ENCODE measurements at regions not wholly inside any gene's neighbourhood (a gene's known extent, or its start where the extent isn't known, plus 50 kb on each side); places are given as distances from the start of the nearest gene placed in this dataset.

GRCh38 chr2:185265747-185266146, 472.9 kb upstream of the FSIP2 start:
- H4K5ac ChIP-seq (ENCODE audit: insufficient read length, low read depth, low read length): no peak overlapping the region
- H3K4ac ChIP-seq (ENCODE audit: low read depth, low read length): no peak overlapping the region
- H3K56ac ChIP-seq (ENCODE audit: insufficient read length, low read depth, low read length): no peak overlapping the region
- no peaks in the 10 kb centered on the region for H3K27me3 ChIP-seq (ENCODE audit: insufficient read depth, low read length)
- no peak overlapping the region for H4K8ac ChIP-seq (replicated peaks; ENCODE audit: insufficient read length, low read depth, low read length)
- Mint-ChIP-seq H3K36me3 (ENCODE audit: insufficient read depth in 1 of 3, low read depth in 3 of 3) (peaks cover 0 to 17% (median 11%) of the 10 kb centered on the region in 3 experiments; a peak in 5 of 7 replicates), H3K9me3 (peaks cover 9 to 16% of the 10 kb centered on the region in 2 experiments), H3K4me1 (peaks cover 11 to 17% of the 10 kb centered on the region in 2 experiments), H3K27ac (peak overlapping the region in 1 of 3 experiments; percentile 50; a peak in 1 of 7 replicates), H3K27me3 (ENCODE audit: low read depth) (no peaks in the 10 kb centered on the region), H3K4me3 (no peak overlapping the region)
- H3K23me2 ChIP-seq (ENCODE audit: insufficient read length, low read depth, low read length, poor library complexity, severe bottlenecking): no peaks in the 10 kb centered on the region
- H3T11ph ChIP-seq (ENCODE audit: low read length): no peak overlapping the region
- H2BK5ac ChIP-seq (ENCODE audit: insufficient read length, low read length): no peak overlapping the region
- no peak overlapping the region for H4K91ac ChIP-seq (ENCODE audit: insufficient read length, low read depth, low read length)
- no CpG with 5 or more reads among the region's 1 CpG for WGBS (ENCODE audit: extremely low coverage, insufficient read length, low lambda C conversion rate)
- H3K14ac ChIP-seq (ENCODE audit: insufficient read depth, low read length): no peak overlapping the region
- H3K9me3 ChIP-seq (ENCODE audit: control insufficient read depth, low read depth, low read length): no peaks in the 10 kb centered on the region
- H3K23ac ChIP-seq (ENCODE audit: insufficient read length, low read depth, low read length): no peak overlapping the region
- no peak for DNase-seq
- H3K9ac ChIP-seq (ENCODE audit: extremely low read depth, insufficient read length, low read length): no peak overlapping the region
- H3K4me2 ChIP-seq (ENCODE audit: insufficient read depth, insufficient read length, low read length): no peak overlapping the region
- H3K79me2 ChIP-seq (ENCODE audit: insufficient read depth, low read length): no peaks in the 10 kb centered on the region
- no peak overlapping the region for H3K27ac ChIP-seq (ENCODE audit: insufficient read length, low read depth, low read length)
- H2AFZ ChIP-seq (ENCODE audit: low read length): no peak overlapping the region
- H2BK120ac ChIP-seq (ENCODE audit: low read depth, low read length, poor library complexity, severe bottlenecking): no peak overlapping the region
- H3K18ac ChIP-seq (ENCODE audit: insufficient read length, low read depth, low read length): no peak overlapping the region
- no peak overlapping the region for H2BK20ac ChIP-seq (ENCODE audit: low read depth, low read length, poor library complexity, severe bottlenecking)
- H2BK12ac ChIP-seq (ENCODE audit: insufficient read length, low read depth, low read length): no peak overlapping the region
- H2AK5ac ChIP-seq (ENCODE audit: insufficient read length, low read length): no peak overlapping the region
- no peaks in the 10 kb centered on the region for H4K20me1 ChIP-seq (ENCODE audit: control insufficient read depth, insufficient read depth, insufficient read length)
- no peaks in the 10 kb centered on the region for H3K79me1 ChIP-seq (ENCODE audit: insufficient read depth, low read depth, low read length, poor library complexity, severe bottlenecking)
- TF ChIP-seq CTCF (conservative IDR thresholded peaks at IDR 0.05): no peak
- no peaks in the 10 kb centered on the region for H3K4me1 ChIP-seq (ENCODE audit: insufficient read depth, low read length)
- no peak overlapping the region for H2BK15ac ChIP-seq (ENCODE audit: low read depth, low read length)

Data from H9 (cell line).